ENCODE measurements at regions not wholly inside any gene's neighbourhood (a gene's known extent, or its start where the extent isn't known, plus 50 kb on each side); places are given as distances from the start of the nearest gene placed in this dataset.
A peak's percentile ranks its signal among the peaks of the same experiment; 100 is the strongest.

DNA sequence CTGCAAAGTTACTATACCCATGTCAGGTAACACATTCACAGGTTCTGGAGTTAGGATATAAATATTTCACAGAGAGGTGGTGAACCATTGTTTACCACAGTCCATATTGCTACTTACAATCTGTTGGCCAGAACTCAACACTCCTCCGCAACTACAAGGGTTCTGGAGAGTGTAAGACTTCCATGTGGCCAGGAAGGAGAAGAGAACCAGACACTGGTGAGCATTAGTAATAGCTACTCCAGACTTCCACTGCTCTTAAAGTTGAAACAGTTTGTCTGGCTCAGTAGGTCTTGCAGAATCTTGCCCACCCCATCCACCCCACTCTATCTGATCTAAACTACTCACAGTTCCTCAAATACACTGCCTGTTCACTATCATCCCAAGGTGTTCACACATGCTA lies 369.6 kb downstream of the DUSP6 start:
- no peak for DNase-seq

DNA sequence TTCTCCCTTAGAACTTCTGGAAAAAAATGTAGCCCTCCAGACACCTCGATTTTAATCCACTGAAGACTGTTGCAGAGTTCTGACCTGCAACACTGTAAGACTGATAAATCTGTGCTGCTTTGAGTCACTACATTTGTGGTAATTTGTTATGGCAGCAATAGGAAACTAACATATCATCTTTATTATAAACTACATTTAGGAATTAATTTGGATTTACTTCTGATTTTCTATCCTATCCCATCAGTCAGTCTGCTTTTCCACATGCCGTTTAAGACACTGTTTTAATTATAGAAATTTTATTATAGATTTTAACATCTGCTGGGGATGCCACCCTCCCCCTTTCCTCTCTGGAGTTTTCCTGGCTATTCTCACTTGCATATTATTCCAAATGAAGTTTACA lies 375.2 kb downstream of the DUSP6 start:
- no peak for DNase-seq

DNA sequence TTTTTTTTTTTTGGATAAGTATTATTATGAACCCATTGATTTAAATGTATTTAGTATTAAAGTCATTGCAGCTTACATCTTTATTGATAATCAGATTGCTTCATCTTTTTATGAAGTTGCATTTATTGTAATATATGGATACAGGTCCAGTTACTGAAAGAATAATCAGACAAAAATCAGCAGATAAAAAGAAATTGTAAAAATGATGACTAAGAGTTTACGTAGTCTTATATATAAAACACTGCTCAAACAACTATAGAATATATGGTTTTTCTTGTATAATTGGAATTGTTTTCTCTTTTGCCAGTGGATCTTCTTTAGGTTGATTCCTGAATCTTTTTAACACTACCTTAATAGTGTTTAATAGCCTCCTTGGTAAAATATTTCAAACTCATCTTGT lies 378.3 kb downstream of the DUSP6 start:
- no peak for DNase-seq

DNA sequence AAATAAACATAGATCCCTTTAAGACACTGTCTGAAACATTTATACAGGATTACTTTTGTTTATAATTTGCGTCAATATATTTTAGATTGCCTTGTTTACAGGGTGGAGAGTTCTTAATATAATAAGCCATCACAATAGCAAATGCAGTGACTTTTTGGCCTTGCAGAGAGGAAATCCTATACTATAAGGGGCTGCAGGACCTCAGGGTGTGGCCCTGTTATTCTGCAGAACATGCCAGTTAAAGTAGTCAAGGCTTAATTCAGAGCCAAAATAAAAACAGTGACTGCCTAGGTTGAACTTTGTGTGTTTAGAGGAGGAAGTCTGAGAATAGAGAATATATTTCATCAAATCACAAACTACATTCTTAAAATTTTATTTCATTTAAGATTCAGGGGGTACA lies 381.6 kb downstream of the DUSP6 start:
- no peak for DNase-seq

DNA sequence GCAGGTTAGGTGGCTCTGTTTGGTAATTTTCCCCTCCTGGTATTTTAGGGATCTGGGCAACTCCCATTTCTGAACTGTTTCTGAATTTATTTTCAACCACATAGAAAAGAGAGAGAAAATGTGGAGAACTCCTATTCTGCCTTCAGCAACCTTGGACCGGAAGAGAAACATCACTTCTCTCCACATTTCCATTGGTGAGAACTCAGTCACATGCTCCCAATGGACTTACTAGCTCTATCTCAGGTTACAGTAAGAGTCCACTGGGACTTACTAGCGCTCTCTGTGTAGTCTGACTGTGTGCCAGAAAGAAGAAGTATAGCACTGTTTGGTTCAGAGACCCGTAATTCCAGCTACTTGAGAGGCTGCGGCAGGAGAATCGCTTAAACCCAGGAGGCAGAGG lies 383.2 kb downstream of the DUSP6 start:
- no peak for DNase-seq

DNA sequence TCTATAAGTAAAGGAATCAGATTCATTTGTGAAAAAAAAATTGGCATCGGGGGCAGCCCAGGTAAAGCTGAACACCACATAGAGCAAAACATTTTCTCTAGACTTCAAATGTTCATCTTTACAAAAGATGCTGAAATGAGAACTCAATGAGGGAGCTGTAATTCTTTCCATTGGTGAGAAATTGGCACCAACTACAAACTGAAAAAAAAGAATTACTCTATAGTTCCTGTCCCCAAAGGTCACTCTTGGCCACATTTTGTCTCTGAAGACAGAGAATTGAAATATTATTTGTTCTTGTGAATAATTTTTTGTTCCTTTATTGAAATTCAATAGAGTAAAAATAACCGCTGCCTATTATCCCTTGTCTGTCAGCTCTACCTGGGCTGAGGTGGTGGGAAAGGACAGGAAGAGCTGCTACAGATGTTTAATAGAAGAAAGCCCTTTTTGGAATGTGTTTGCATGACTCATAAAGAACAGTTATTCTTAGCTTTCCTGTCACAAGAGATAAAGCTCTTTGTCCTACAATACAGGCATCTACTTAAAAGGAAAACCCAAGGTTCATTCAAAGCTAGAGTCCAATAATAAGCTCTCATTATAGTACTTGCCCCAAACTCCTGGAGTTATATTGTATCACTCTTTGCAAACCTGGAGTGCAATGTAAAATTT lies 380.1 kb upstream of the KITLG start:
- DNase-seq, result peak; percentile 9

DNA sequence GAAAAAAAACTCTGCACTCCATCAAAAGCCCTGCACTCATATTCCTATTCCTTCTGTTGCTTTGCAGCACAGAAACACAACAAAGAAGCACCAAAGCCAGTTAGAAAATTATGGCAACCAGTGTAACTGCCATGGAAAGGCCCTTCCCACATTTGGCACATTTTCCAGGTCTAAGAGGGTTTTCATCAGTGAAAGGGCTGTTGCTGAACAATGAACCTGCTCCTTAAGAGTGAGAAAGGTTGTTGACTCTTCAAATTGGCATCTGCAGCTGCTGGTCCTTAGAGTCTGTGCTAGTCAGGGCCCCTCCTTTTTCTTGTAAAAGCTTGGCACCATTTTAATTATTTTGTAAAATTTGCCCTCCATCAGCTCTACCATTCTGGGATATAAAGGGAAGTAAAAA lies 378.7 kb upstream of the KITLG start:
- DNase-seq, result peak; percentile 81

DNA sequence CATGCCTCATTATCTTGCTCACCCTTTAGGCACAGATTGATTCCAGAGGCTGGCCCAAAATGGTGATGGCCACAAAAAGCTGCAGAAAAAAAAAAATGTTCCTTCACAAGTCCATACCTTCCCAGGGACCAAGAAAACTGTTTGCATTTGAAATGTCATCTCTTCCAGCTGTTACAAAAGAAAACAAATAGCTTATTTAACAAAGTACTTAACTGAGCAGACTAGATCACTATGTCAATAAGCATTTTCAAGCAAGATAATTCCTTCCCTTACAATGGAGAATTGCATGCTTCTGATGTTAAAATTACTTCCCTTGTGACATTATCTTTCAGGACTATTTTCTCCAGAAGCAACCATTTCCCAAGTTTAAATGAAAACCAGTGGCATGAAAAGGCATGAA lies 377.9 kb upstream of the KITLG start:
- DNase-seq, result peak; percentile 53

DNA sequence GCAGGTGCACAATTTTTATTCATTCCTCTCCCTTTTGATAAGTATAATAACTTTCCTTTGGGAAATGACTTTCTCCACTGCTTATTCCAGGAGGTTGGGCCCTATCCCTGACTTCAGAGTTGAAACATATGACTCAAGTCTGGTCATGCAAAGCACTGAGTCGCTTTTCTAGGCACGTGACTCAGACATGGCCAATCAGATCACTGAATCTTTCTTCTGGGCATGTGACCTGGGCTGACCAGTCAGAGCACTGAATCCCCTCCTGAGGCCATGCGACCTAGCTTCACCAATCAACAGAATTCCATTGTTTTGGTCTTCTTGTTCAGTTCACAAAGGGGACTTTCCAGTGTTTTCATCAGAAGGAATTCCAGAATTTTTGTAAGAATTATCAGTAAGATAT lies 377.1 kb upstream of the KITLG start:
- no peak for DNase-seq

DNA sequence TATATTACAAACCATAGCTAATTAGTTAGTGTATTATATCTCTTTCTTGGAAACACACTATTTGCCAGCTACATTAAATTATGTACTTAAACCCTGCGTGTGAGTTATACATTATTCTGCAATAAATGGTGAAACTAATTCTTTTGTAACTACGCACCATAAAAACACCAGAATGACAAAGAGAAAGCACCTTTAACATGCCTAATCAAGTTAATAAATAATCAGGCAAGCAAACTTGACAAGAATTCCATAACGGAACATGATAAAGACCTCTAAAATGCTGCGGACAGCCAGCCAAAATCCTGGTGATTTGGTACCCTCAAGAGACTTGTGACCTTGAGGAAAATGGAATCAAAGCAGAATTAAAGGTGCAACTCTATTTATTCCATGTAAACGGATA lies 375.3 kb upstream of the KITLG start:
- DNase-seq, result no peak

DNA sequence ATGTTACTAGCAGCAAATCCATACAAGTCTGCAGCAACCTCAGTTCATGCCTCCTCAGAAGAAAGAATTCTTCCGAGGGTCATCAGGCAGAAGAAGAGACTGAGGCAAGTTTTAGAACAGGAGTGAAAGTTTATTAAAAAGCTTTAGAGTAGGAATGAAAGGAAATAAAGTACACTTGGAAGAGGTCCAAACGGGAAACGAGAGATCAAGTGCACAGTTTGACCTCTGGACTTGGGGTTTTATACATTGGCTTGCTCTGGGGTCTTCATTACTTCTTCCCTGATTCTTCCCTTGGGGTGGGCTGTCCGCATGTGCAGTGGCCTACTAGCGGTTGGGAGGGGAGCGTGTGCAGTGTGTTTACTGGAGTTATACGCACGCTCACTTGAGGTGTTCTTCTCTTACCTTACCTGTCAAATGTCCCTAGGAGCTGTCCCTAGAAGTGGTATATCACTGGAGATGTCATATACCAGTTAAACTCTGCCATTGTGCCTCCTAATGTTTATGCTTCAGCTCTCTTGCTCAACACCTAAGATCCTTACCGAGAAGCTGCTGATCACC lies 372.8 kb upstream of the KITLG start:
- DNase-seq, result no peak

DNA sequence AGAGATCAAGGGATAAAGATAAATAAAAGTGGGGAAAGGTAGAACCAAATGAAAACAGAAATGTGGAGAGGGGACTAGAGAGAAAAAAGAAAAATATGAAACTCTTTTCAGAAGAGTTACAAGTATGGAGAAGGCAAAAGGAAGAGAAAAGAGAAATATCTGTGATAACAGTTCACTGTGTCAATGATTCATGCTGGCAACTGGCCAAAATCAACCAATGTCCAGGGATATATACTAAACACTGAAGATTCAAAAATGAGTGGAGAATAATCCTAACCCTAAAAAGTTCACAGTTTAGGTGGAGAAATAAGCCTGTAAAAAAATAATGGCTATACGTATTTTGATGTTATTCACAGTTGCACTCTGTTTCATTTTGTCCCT lies 372.3 kb upstream of the KITLG start:
- no peak for DNase-seq

DNA sequence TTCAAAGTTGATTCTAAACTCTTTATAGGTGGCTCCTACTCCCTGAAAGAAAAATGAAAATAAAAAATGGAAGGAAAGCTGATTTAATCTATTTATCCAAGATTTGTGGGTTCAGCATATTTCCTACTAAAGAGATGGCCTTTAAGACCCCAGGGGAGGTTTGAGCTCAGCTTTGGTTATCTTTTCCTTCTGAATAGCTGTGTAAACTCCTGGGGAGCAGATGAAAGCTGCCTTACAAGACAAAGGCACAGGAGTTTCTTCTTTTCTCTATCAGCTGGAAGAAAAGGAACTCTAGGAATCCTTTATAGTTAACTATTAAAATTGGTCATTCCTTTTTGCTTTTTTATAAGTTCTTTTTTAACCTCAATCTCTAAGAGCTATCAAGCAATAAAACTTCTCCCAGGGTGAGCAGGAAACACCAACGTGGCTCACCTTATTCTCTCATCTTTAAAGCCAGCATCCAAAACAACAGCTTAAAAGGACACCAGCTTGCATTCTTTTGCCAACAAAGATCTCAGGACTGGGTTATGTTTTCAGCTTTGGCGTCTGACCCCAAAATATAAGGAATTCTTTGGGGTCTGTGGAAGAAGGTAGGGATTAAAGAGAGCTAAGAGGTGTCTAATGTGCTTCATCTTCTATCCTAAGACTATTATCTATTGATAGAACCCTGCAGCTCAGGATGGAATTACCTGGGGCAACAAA lies 371.7 kb upstream of the KITLG start:
- DNase-seq, result no peak

DNA sequence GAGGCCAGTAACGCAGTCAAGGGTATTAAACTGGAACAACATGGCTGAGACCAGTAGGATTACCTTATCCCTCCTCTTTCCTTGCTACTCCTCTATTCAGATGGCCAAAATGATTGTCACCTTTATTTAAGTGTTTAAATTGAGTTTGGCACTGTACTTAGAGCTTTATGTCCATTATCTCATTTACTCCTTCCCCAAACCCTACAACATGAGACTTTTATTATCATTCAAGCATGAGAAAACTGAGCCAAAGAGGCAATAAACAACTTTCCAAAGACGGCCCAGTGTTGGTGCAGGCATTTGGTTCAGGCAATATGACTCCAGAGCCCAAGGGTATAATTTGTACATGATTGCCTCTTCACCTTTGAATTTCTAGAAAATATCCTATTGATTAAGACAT lies 370.9 kb upstream of the KITLG start:
- peak; percentile 87 for DNase-seq

DNA sequence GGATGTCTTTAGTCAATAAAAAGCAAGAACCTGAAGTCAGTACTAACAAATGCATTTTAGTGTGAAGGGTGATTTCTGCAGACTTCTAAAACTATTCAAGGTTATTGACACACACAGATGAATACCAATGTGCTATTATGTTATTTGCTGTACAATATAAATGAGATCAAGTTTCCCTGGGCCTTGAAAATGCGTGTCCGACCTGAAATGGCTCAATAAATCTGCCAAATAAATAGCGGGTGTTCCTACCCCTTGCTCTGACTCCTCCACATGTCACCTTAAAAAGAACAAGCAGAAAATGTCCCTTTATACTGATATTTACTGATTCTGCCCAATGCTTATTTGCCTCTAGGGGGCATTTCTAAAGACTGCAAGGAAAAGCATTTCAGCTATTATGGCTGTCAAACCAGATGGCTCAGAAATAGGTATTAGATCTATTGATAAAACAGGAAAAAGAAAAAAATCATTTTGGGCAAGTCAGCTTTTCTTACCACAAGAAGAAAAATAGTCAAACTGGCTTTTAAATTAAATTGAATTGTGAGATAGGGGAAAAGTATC lies 367.3 kb upstream of the KITLG start:
- no peak for DNase-seq

DNA sequence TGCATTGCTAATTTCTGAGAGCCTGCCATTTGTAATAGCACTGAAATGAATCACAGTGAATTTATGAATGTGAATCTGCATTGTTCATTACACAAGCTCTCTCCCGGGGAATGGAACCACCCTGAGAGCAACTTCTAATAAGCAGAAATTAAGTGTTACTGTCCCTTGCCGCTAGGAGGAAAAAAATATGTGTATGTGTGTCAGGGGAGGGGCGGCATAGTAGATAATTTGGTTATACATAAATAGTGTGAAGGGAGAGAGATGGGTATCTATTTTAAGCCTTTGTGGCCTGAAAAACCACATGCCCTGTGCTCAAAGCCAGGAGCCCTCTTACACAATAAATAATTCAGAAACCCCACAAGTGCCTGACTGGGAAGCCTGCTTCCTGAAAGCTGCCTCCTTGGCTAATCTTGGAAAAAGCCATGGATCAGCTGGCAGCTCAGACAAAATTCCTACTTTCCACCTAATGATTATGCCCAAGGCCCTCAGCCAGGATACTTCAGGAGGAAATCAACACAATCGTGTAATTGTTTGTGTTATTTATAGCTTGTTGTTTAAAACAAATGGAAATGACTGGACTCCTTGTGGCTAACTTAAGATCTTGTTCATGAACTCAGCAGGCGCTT lies 366.2 kb upstream of the KITLG start:
- peak; percentile 49 for DNase-seq

DNA sequence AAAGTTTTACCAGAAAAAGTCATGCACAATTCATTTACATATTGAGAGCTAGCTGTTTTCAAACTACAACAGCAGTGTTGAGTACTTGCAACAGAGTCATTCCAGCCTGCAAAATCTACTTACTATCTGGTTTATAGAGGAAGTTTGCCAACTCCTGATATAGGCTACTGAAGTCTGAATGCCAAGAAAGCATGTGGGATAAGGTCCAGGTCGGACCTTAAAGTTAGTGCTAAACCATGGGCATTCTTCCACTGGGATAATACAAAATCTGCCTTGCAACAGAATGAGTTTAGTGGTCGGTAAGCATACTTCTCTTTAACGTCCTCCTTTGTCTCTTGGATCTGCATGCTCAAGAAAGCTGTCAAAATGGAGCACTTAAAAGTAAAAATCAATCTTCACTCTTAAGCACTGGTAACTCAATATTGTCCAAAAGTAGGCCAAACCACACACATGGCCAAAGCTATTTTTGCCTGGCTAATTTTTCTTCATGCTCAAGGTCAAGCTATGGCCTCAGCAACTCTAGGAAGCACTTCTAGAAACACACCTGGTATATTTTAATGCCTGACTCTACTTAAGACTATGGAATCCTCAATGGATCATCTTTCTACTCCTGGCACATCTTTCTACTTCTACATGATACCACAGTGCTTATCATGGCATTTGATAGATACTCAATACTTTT lies 364.9 kb upstream of the KITLG start:
- no peak for DNase-seq

DNA sequence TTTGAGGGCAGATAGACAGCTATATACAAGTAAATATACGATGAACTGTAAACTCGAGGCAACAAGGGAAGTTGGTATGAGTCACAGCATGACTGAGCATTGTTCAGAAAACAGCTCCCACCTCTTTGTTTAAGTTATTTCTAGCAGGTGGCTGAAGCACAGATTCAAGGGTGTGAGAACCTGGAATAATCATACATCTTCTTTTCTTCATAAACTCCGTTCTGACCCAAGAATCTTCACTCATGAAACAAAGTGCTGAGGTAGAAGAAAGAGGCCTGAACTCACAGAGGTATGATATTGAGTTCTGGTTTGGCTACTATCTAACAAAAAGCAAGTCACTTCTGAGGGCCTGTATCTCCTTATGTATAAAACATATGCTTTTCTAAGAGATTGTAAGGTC lies 364.1 kb upstream of the KITLG start:
- no peak for DNase-seq

DNA sequence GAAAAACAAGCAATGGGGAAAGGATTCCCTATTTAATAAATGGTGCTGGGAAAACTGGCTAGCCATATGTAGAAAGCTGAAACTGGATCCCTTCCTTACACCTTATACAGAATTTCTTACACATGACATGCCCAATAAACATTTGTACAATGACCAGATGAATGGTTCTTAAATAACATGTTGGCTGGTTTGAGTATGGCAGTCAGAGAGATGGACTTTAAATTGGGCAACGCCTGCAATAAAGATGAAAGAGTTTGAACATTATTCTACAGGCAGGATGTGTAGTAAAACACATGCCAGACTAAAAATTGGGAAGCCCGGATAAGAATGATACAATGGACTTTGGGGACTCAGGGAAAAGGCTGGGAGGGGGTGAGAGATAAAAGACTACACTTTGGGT lies 360.6 kb upstream of the KITLG start:
- no peak for DNase-seq

DNA sequence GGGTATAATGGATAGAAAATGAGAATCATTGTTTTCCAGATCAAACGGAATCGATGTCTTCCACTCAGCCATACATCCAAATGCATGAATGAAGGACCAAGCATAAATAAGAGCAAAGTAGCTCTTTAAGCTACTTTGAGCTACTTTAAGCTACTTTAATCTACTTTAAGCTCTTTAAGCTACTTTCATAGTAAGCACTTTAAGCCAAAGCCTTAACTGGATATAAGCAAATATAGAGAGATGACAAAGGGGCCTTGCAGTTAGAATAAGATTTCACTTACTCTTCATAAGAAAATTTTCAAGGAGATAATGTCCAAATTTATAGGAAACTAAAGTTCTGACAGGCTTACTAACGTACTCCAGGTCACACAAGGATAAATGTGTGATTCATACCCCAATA lies 355.6 kb upstream of the KITLG start:
- no peak for DNase-seq

DNA sequence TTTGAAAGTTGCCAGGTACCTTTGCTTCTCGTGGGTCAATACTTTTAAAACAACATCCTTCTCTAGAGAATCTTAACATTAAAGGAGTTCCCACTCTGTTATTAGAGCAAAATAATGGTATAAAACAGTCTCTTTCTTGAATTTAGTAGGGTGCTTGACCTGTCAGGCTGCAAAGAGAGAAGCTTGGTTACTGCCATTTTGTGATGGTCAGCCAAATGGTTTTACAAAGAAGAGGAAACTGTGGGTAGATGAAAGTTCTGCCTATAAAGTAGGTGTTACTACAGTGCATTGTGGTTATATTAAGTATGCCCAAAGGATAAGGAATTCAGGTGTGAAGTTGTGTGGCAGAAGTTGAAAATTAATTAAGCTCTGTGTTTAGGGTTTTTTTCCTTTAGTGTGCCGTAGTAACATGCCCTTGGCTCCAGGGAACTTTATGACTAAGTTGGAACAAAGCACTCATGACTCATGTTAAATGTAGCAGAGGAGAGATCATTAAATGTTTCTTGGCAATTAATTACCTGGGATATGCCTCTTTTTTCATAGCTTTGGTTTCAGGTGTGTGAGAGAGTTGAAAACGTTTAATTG lies 354.0 kb upstream of the KITLG start:
- no peak for DNase-seq

DNA sequence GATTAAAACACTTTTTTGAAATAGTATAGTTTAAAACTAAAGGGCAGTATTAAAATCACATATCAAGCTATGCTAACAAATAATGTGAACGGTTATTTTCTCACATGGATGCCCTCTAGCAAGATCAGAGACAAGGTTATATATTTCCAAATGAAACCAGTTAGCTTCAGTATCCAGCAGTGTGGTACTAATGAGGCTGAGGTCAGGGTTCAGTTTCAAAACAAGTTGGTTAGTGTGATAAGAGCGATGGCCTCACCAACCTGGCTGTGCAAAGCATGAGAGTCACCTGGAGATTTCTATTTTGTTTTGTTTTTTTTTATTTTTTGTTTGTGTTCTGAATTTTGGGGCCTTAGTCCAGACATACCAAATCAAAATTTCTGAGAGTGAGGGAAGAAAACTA lies 352.2 kb upstream of the KITLG start:
- no peak for DNase-seq

DNA sequence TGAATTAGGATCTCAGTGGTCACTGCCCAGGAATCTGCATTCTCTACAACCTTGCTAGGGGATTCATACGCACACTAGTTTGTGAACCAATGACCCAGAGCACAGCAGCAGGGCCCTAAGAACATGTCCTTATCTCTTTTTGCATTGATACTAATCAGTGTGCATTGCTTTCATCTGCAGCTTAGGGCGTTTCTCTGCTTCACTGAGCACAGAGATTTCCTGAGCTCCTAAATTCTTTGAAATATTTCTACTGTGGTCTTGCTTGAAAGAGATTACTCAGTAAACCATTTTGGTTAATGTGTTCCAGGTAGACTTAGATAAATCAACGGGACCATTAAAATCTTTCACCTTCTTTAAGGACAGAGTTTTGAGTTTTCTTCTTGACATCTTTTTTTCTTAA lies 351.3 kb upstream of the KITLG start:
- no peak for DNase-seq
